ENCODE measurements at regions not wholly inside any gene's neighbourhood (a gene's known extent, or its start where the extent isn't known, plus 50 kb on each side); places are given as distances from the start of the nearest gene placed in this dataset.

DNA sequence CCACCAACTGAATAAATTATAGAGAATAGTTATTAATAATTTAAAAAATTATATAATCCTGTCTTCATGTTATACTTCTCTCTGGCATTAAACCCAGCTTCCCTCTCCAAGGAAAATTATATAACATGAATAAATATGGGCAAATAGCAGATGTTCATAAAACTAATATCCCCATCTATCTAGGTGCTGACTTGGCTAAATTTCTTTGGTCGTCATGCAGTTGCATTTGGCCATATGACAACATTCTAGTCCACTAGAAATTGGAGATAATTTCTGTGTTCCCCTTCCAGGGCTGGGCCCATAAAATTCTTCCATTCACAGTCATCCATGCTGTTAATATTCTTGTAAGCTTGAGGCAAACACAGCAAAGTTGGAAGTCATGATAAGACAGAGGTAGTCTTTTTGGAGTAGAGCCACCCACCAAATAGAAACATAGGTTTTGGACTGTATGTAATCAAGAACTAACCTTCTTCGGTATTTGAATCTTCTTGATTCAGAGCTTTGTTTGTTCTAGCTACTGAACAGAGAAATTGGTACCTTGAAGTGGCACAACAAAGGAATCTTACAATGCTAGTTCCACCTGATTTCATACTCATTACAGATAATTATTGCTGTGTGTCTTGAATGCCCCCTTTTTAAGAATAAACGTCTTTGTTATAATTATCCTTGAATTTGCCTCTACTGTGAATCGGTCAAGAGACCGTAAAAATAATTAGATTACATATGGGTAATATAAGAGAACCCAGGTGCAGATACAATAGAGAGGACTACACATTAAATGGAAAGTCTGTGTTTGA is 678.5 kb upstream of the PCDH20 start:
- POLR2A ChIA-PET = no interaction called here
- intact Hi-C loops (cut with DNase I, micrococcal nuclease) = no loop called here
- ATAC-seq (ENCODE audit: poor library complexity) = no peak

DNA sequence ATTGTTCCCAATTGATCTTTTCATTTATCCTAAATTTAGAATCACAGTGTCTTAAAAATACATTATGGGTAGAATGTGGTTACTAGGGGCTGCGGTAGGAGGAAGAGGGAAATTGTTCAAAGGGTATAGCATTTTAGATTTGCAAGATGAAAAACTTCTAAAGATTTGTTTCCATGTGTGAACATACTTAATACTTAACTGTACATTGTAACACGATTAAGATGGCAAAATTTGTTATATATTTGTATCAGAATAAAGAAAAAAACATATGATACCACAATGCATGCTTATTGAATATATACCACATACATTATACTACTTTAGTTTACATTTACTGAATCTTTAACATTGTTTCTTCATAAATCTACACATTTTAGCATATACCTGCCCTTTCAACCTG is 677.3 kb upstream of the PCDH20 start:
- CTCF ChIA-PET = no interaction called here
- no peaks in the 10 kb centered on the region for H3K36me3 ChIP-seq (ENCODE audit: insufficient read depth, low read length)
- no peaks in the 10 kb centered on the region for H3K27me3 ChIP-seq (ENCODE audit: control insufficient read depth in 1 of 2, insufficient read depth in 2 of 2, low read length in 2 of 2)
- H3K27ac Mint-ChIP-seq = no peak overlapping the region
- no peak overlapping the region for H3K4me3 Mint-ChIP-seq
- H3K9me3 Mint-ChIP-seq = peaks cover 5% of the 10 kb centered on the region
- H3K4me1 Mint-ChIP-seq (ENCODE audit: low read depth) = no peaks in the 10 kb centered on the region
- H3K36me3 Mint-ChIP-seq (ENCODE audit: low read depth) = no peaks in the 10 kb centered on the region
- no peak overlapping the region for H3K27ac ChIP-seq (ENCODE audit: low read depth in 1 of 2, low read length in 2 of 2)
- H3K9me3 ChIP-seq (ENCODE audit: control insufficient read depth in 1 of 2, insufficient read depth in 1 of 2, low read length in 2 of 2) = peaks cover 0 to 5% of the 10 kb centered on the region in 2 experiments
- intact Hi-C loops (cut with DNase I, micrococcal nuclease) = no loop called here
- no peak overlapping the region for H3K4me3 ChIP-seq (ENCODE audit: low read length)
- TF ChIP-seq, protein P1, sequence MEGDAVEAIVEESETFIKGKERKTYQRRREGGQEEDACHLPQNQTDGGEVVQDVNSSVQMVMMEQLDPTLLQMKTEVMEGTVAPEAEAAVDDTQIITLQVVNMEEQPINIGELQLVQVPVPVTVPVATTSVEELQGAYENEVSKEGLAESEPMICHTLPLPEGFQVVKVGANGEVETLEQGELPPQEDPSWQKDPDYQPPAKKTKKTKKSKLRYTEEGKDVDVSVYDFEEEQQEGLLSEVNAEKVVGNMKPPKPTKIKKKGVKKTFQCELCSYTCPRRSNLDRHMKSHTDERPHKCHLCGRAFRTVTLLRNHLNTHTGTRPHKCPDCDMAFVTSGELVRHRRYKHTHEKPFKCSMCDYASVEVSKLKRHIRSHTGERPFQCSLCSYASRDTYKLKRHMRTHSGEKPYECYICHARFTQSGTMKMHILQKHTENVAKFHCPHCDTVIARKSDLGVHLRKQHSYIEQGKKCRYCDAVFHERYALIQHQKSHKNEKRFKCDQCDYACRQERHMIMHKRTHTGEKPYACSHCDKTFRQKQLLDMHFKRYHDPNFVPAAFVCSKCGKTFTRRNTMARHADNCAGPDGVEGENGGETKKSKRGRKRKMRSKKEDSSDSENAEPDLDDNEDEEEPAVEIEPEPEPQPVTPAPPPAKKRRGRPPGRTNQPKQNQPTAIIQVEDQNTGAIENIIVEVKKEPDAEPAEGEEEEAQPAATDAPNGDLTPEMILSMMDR (IDR thresholded peaks at IDR 0.05) = no peak
- DNase-seq (no peak), ATAC-seq (ENCODE audit: poor library complexity) (no peak)
- POLR2A ChIA-PET = no interaction called here
- H3K4me1 ChIP-seq (ENCODE audit: insufficient read depth, low read length) = no peaks in the 10 kb centered on the region
- H3K27me3 Mint-ChIP-seq = no peaks in the 10 kb centered on the region

More for the DNA sequence above, 678.5 kb upstream of the PCDH20 start:
- no peak for DNase-seq
- CTCF ChIA-PET = no interaction called here
- Mint-ChIP-seq H3K9me3 (peaks cover 5% of the 10 kb centered on the region), H3K4me1 (ENCODE audit: low read depth) (no peaks in the 10 kb centered on the region), H3K36me3 (ENCODE audit: low read depth) (no peaks in the 10 kb centered on the region), H3K27me3 (no peaks in the 10 kb centered on the region), H3K4me3 (no peak overlapping the region), H3K27ac (no peak overlapping the region)
- Histone ChIP-seq H3K4me1 (ENCODE audit: insufficient read depth, low read length) (no peaks in the 10 kb centered on the region), H3K27ac (ENCODE audit: low read depth in 1 of 2, low read length in 2 of 2) (no peak overlapping the region), H3K36me3 (ENCODE audit: insufficient read depth, low read length) (no peaks in the 10 kb centered on the region), H3K4me3 (ENCODE audit: low read length) (no peak overlapping the region), H3K9me3 (ENCODE audit: control insufficient read depth in 1 of 2, insufficient read depth in 1 of 2, low read length in 2 of 2) (peaks cover 0 to 5% of the 10 kb centered on the region in 2 experiments), H3K27me3 (ENCODE audit: control insufficient read depth in 1 of 2, insufficient read depth in 2 of 2, low read length in 2 of 2) (no peaks in the 10 kb centered on the region)
- TF ChIP-seq, protein P1 (IDR thresholded peaks at IDR 0.05) = no peak

DNA sequence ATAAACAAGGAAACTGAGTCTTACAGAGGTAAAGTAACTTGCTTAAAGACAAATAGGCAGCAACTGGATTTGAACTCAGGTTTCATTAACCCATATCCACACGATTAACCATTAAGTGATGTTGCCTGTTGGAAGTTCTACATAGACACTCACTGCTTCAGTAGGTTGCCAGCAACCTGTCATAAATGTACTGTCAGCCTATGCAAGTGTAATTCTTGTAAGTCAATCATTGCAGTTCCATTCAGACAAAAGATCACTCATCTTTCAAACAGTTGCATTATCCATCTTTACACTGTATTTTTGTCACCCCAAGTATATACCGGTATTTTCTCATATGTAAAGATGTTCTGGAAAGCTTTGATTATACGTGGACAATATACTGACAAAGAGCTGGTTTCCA is 676.9 kb upstream of the PCDH20 start:
- Mint-ChIP-seq H3K27me3 (no peaks in the 10 kb centered on the region), H3K36me3 (ENCODE audit: low read depth) (no peaks in the 10 kb centered on the region), H3K27ac (no peak overlapping the region), H3K9me3 (peaks cover 5% of the 10 kb centered on the region), H3K4me1 (ENCODE audit: low read depth) (no peaks in the 10 kb centered on the region), H3K4me3 (no peak overlapping the region)
- ChIA-PET CTCF (no interaction called here), POLR2A (no interaction called here)
- ATAC-seq (ENCODE audit: poor library complexity) (no peak), DNase-seq (no peak)
- Histone ChIP-seq H3K4me1 (ENCODE audit: insufficient read depth, low read length) (no peaks in the 10 kb centered on the region), H3K4me3 (ENCODE audit: low read length) (no peak overlapping the region), H3K9me3 (ENCODE audit: control insufficient read depth in 1 of 2, insufficient read depth in 1 of 2, low read length in 2 of 2) (peaks cover 0 to 5% of the 10 kb centered on the region in 2 experiments), H3K36me3 (ENCODE audit: insufficient read depth, low read length) (no peaks in the 10 kb centered on the region), H3K27me3 (ENCODE audit: control insufficient read depth in 1 of 2, insufficient read depth in 2 of 2, low read length in 2 of 2) (no peaks in the 10 kb centered on the region), H3K27ac (ENCODE audit: low read depth in 1 of 2, low read length in 2 of 2) (no peak overlapping the region)
- TF ChIP-seq, protein P1 (IDR thresholded peaks at IDR 0.05) = no peak
- intact Hi-C loops (cut with DNase I, micrococcal nuclease) = no loop called here
